Heart right ventricle (tissue), 16 donors: ENCODE measurements at regions not wholly inside any gene's neighbourhood (a gene's known extent, or its start where the extent isn't known, plus 50 kb on each side); places are given as distances from the start of the nearest gene placed in this dataset.

Source experiments
- ATAC-seq, 8 donors: fragments of 200-7000 bp; cut with Tn5 transposase; one replicate each; pipeline ENCODE4 v1.9.1; 2020; ENCODE audit warnings: mild to moderate bottlenecking in 8 of 8, moderate library complexity in 8 of 8, moderate number of reproducible peaks in 1 of 8
- DNase-seq, 2 donors: peaks; one replicate each; pipeline ENCODE4 v3.0.0-alpha.2; 2020
- H3K27ac ChIP-seq, 10 donors: fragments of 200-600 bp; sonication (generic) in 2 of 10; one replicate each; pipeline versions ENCODE4 v1.5.0 to v1.8.0; 2020 to 2022; ENCODE audit warnings: mild to moderate bottlenecking in 3 of 10
- H3K27me3 ChIP-seq, 7 donors: fragments of 200-600 bp; one replicate each; pipeline ENCODE4 v1.8.0; 2021 to 2022; ENCODE audit warnings: mild to moderate bottlenecking in 2 of 7
- H3K36me3 ChIP-seq, 9 donors: fragments of 200-600 bp; sonication (generic) in 1 of 9; one replicate each; pipeline versions ENCODE4 v1.5.0 to v1.8.0; 2020 to 2022; ENCODE audit warnings: mild to moderate bottlenecking in 2 of 9
- H3K4me1 ChIP-seq, 9 donors: fragments of 200-600 bp; sonication (generic) in 1 of 9; one replicate each; pipeline versions ENCODE4 v1.5.0 to v1.8.0; 2020 to 2022; ENCODE audit warnings: mild to moderate bottlenecking in 4 of 9
- H3K4me3 ChIP-seq, 10 donors: fragments of 200-600 bp; sonication (generic) in 2 of 10; one replicate each; pipeline versions ENCODE4 v1.5.0 to v1.8.0; 2020 to 2022; ENCODE audit warnings: mild to moderate bottlenecking in 7 of 10, moderate library complexity in 2 of 10
- H3K9me3 ChIP-seq, 11 donors: fragments of 200-600 bp in 10 of 11; sonication (generic) in 2 of 11; one replicate each; pipeline versions ENCODE4 v1.5.0 to v1.8.0; 2013 to 2022; ENCODE audit warnings: mild to moderate bottlenecking in 2 of 11, control low read depth in 1 of 11, moderate library complexity in 1 of 11
- CTCF ChIP-seq, 9 donors: fragments of 200-600 bp; sonication (generic) in 2 of 9; IDR thresholded peaks; one replicate each; pipeline versions ENCODE4 v1.5.0 to v1.8.0; 2021 to 2022; ENCODE audit warnings: antibody characterized with exemption in 9 of 9, mild to moderate bottlenecking in 5 of 9, moderate library complexity in 1 of 9
- WGBS, 2 donors: extraction: QIAGEN DNeasy Blood & Tissue Kit; methylation state at CpG; one replicate each; pipeline ENCODE4 v1.1.7; 2013; ENCODE audit warnings: inconsistent platforms in 1 of 2; 5-methylcytosine and 5-hydroxymethylcytosine counted together
- intact Hi-C, 10 donors: fragments of 100-400 bp; cut with DNase I; formaldehyde crosslinking; loops; one replicate each; pipeline versions ENCODE4 v1.11.1 to v1.14.2; 2022
- donor health status: Arrhythmogenic right ventricular cardiomyopathy.
- donor health status: ischemic (EF 13 %, LVEDD 7.1; RV severe dilation, severe dysfunction).
- donor health status: healthy with polysubstance abuse.
- donor health status: DM: no; HTN: yes; CAD: no.
- donor health status: DM: no; HTN: no; CAD: no.
- donor health status: ischemic (EF 25% LVEDD 6.9; RV normal size, moderate dysfunction).
- donor health status: ischemic (EF 25% LVEDD 5.7; RV mildly dilated, moderate dysfunction).
- donor health status: healthy.
- donor health status: DM: yes; HTN: yes; CAD: no.
- donor health status: Ischemic cardiomyopathy.
- donor health status: ischemic (EF 35%, LVEDD 5.7; RV mildly dilated, moderate dysfunction).
- donor health status: nonischemic (EF 11% LVEDD 7.7; RV severe dilation, severe dysfunction).
- donor health status: DM: yes; HTN: yes; CAD: no.
- donor health status: PGD.
- donor health status: ischemic (EF 29% LVEDD 5.4; RV normal size, mild dysfunction).
- donor health status: nonischemic (EF 23%, LVEDD 6.1; RV moderate dilation, normal function).

GRCh38 chr6:22473991-22474682, 95.2 kb upstream of the HDGFL1 start:
- H3K36me3 ChIP-seq, result no peaks in the 10 kb centered on the region
- DNase-seq (no peak), ATAC-seq (no peak)
- TF ChIP-seq CTCF (IDR thresholded peaks at IDR 0.05), result no peak
- no peaks in the 10 kb centered on the region for H3K9me3 ChIP-seq
- no peak overlapping the region for H3K27ac ChIP-seq
- H3K27me3 ChIP-seq, result no peaks in the 10 kb centered on the region
- H3K4me3 ChIP-seq, result no peak overlapping the region
- 87 to 88% methylated on average over 7 of the region's 7 CpGs for WGBS, 2 donors
- intact Hi-C loops, result loop anchor here in 1 of 10 donors (5.0 kb wide), 1 partner anchor 143 kb away; no protein-coding TSS in a partner anchor
- H3K4me1 ChIP-seq, result peaks cover 0 to 36% (median 25%) of the 10 kb centered on the region in 9 donors

- ATAC-seq (peak in 3 of 8 donors; percentile 33 to 45 (median 39)), DNase-seq (no peak)
- Histone ChIP-seq H3K9me3 (peaks cover 0 to 3% (median 0%) of the 10 kb centered on the region in 11 donors), H3K4me3 (no peak overlapping the region), H3K4me1 (peaks cover 0 to 16% (median 6%) of the 10 kb centered on the region in 9 donors), H3K36me3 (no peaks in the 10 kb centered on the region), H3K27ac (no peak overlapping the region), H3K27me3 (no peaks in the 10 kb centered on the region)
- intact Hi-C loops, result no loop called here
- WGBS, 2 donors, result 30 to 35% methylated on average over 4 of the region's 4 CpGs
- TF ChIP-seq CTCF (IDR thresholded peaks at IDR 0.05), result no peak
These were observed 92.5 kb upstream of the HDGFL1 start for GRCh38 chr6:22476811-22477390.

GRCh38 chr6:22497276-22497675, 72.1 kb upstream of the HDGFL1 start:
- H3K4me1 ChIP-seq, result peaks cover 0 to 11% (median 0%) of the 10 kb centered on the region in 9 donors
- WGBS, 2 donors, result 40 to 61% methylated on average over 3 of the region's 3 CpGs
- peak overlapping the region in 5 of 10 donors; percentile 8 to 58 (median 46) for H3K27ac ChIP-seq
- no peaks in the 10 kb centered on the region for H3K27me3 ChIP-seq
- ATAC-seq (peak in 4 of 8 donors; percentile 27 to 81 (median 60)), DNase-seq (no peak)
- no peaks in the 10 kb centered on the region for H3K36me3 ChIP-seq
- intact Hi-C loops, result no loop called here
- no peaks in the 10 kb centered on the region for H3K9me3 ChIP-seq
- no peak overlapping the region for H3K4me3 ChIP-seq
- TF ChIP-seq CTCF (IDR thresholded peaks at IDR 0.05), result no peak

GRCh38 chr6:22499815-22500214, 69.6 kb upstream of the HDGFL1 start:
- Histone ChIP-seq H3K27ac (no peak overlapping the region), H3K4me1 (peaks cover 0 to 11% (median 0%) of the 10 kb centered on the region in 9 donors), H3K9me3 (no peaks in the 10 kb centered on the region), H3K27me3 (no peaks in the 10 kb centered on the region), H3K36me3 (no peaks in the 10 kb centered on the region), H3K4me3 (no peak overlapping the region)
- DNase-seq (no peak), ATAC-seq (no peak)
- TF ChIP-seq CTCF (IDR thresholded peaks at IDR 0.05), result no peak
- intact Hi-C loops, result no loop called here
